Stimulated activated CD8-positive, alpha-beta memory T cell treated with anti-CD3 and anti-CD28 coated beads, Interleukin-12 subunit alpha, Interleukin-12 subunit beta, amount 100 ng/mL, for 4 hours (primary cell): ENCODE measurements at regions not wholly inside any gene's neighbourhood (a gene's known extent, or its start where the extent isn't known, plus 50 kb on each side); places are given as distances from the start of the nearest gene placed in this dataset.

Experiments
- DNase-seq: peaks from one replicate; pipeline ENCODE4 v3.0.0-alpha.2; 2020; ENCODE audit warnings: low read depth

DNA sequence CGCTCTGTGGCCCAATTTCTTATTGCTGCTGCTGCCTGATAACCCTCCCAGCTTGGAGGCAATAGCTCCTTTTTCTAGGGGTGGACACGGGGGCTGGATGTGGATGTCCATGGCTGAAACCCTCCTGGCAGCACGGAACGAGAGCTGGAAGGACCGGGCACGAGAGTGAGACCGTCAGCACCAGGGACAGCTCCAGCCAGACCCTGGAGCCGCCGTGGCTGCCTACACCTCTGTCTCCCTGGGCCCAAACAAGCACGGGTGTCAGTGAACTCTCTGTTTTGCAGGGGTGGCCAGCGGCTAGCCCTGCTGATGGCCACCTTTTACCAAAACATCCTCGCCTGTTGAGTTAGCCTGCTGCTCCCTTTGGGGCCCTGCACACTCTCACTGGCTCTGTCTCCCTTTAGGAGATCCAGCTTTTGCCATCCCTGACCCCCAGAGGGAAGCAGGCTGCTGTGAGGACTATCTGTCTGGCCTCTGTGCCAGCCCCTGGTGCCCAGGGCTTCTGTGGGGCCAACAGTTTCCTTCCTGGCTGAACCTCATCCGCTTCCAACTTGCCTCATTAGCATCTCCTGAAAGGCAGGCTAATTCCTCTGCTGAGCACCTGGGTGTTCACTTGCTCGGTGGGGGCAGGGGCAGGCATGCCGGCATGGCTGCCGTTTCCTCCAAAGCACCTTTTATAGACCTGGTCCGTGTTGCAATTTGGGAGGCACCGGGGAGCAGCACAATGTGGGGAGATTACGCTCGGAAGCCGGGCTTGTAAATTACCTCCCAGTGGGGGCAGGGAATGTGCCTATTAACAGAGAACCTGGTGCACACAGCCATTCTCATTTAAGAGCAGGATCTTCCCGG is 118.1 kb downstream of the ENGASE start:
- DNase-seq: no peak

DNA sequence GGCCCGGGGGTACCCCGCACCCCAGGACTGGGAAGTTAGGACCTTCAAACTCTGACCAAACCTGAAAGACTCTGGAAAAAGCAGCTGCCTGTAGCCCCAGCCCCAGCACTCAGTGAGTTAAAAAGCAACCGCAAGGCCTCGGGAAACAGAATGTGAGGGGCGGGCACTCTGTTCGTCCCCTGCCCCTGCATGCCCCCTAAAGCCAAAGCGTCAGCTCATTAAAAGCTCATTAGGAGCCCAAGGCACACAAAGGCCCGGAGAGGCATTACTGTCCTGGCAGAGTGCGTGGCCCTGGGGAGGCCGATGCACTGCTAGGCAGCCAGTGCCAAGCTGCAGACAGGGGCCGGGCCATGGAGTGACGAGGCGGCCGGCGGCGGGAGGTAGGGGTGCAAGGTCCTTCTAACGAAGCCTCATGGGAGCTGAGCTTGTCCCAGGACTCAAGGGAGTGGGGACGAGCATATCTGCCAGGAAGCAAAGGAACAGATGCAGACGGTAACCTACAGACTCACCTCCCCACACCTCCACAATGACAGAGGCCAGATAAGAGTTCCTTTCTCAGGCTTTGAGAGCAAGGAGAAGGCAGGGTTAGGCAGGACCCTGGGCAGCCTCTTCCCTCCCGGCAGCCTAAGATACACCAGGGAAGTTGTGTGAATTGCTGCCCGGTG is 116.8 kb downstream of the ENGASE start:
- no peak for DNase-seq

DNA sequence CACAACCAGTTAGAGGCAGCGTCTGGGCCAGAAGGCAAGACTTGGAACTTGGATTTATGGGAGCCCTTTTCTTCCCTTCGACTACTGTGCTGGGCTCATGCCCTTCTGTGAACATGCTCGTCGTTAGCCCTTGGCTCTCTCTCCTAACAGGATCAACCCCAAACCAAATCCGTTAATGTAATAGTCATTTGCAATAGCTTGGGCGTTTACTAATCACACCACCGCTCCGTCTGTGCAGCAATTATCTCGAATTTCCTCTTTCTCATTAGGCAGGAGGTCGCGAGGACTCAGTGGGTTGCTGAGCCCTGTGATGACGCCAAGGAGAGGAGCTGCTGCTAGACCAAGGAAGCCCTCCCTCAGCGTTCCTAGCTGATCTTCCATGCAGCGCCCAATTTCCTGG is 114.7 kb downstream of the ENGASE start:
- DNase-seq: no peak

DNA sequence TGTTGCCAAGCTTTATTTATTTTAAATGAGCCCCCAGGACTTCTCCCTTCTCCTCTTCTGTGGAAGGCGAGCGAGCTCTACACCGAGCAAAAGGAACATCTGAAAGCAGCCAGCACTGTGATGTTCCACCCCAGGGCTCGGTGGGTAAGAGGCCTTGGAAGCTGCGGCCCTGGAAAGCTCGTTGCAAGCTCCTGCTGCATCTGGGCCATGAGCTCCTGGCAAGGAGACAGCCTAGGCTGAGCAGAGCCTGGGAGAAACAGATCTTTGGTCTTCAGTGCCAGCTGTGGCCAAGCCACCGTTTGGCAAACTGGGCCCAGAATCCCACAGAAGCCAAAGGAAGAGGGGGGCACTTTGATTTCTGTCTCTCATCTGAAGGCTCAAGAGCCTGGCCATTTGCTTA is 114.1 kb downstream of the ENGASE start:
- no peak for DNase-seq

DNA sequence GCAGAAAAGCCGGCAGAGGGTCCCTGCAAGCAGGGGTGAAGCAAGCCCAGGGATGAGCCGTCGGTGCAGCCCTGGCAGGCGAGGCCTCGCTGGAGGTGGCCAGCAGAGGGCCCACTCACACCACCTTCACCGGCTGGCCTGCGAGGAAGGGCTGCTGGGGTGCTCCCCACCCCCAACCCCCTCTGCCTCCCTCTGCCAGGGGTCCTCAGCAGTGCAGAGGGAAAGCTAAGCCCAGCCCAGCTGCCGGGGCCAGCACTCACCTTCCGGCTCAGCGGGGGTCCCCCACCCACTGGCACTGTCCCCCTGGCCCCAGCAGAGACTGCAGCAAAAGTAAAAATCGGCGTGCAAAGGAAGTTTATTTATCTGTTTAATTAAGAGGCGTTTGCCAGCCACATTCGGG is 113.4 kb downstream of the ENGASE start:
- no peak for DNase-seq

DNA sequence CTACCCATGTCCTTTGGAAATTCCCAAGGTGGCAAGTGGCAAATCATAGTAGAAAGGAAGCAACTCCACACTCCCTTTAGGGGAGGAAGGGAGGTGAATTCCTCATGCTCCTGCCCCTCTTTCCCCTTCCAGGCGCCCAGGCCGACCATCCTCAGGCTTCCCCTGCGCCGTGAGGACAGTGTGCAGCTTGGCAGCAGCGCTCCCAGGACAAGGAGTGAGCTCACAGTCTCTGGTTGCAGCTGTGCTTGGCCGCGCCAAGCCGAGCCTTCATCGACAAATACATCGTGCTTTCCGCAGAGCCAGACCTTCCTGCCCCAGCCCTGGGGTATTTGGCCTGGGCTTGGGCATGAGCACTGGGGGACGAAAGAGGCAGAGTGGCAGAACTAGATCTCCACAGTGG is 112.6 kb downstream of the ENGASE start:
- no peak for DNase-seq

DNA sequence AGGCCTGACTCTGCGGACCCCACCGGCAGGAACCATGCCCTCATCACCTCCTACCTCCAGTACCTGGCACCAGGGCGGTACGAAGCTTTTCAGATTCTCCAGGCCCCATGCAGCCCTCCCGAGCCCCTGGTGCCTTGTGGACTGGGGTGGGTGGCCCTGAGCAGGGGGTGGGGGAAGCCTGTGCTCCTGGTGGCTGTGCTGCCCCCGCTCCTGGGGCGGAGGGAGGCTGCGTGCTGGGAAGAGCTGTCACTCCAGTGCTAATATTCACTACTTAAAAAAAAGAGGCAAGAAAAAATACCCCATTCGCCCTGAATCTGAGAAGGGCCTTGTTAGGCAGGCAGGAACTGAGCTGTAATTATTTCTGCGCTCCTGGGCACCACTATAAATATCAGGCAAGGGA is 111.8 kb downstream of the ENGASE start:
- no peak for DNase-seq

DNA sequence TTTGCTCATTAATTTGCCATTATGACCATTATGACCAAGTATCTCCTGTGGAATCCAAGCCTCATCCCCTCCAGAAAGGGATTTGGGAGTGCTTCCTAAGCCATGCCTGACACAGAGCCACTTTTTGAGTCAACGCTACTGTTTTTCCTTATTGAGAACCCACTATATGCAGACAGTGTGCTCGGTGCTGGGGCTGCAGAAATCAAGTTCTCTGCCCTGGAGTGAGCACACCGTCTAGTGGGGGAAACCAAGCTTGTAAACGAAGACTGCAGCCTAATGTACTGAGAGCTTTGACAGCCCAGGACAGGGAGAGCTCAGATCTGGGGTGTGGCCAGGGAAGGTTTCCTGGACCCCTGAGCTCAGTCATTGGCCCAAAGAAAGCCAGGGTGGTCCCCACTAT is 111.0 kb downstream of the ENGASE start:
- no peak for DNase-seq

DNA sequence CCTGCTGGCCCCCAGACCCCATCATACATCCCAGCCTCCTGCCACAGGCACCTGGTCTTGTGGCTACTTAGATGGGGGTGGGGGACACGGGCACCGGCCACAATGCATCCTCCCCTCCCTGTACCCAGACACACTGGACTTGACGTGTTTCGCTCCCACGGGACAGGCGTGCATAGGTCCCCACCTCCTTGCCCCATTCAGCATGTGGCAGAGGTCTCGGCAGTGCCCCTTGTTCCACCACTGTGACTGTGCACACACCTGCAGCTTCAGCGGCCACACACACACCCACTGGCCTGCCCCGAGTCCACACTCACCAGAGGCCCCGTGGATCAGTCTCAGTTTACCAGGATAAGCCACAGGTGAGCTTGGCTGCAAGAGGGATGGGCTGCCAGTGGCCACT is 109.6 kb downstream of the ENGASE start:
- no peak for DNase-seq

DNA sequence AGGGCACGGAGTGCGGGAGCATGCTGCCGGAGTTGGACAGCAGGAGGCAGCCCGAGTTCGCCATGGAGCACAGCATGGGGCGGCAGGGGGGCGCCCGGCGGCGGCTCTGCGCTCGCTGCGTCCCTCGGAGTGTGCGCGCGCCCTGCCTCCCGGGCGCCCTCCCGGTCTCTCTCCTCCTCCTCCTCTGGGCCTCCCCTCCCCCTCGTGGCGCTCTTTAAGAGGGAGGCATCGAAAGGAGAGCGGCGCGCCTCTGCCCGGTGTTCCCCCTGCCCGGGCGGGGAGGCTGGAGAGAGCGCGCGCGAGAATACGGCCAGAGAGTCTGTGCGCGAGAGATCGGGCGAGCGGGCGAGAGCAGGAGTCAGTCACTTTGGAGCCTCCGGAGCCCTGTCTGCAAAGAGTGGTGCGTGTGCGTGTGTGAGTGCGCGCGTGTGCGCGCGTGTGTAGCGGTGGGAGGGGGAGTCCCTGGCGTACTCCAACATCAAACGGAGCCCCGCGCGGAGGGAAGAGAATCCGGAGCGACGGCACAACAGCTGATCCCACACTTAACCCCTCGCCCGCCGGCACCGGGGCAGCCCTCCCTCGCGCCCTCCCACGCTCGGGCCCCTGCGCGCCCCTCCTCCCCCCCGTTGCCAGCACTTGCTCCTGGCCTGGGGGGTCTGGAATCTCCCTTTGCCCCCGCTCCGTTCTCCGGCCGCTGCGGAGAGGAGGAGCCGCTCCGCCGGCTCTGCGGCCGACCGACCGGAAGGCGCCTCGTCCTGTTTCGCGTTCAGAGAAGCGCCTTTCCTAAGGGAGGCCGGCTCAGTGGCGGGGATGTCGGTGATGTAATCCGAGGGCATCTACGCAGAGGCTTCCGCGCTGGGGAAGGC is 108.9 kb downstream of the ENGASE start:
- no peak for DNase-seq

DNA sequence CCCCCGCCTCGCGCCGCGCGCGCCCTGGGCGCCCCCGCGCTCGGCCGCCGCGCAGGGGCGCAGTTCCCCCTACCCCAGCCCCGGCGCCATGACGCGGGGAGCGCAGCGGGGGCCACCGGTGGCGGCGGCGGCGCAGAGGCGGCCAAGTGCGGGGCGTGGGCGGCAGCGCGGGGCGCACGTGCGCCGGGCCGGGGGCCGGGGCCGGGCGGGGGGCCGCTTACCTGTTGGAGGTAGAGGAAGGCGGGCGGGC is 108.3 kb downstream of the ENGASE start:
- no peak for DNase-seq

DNA sequence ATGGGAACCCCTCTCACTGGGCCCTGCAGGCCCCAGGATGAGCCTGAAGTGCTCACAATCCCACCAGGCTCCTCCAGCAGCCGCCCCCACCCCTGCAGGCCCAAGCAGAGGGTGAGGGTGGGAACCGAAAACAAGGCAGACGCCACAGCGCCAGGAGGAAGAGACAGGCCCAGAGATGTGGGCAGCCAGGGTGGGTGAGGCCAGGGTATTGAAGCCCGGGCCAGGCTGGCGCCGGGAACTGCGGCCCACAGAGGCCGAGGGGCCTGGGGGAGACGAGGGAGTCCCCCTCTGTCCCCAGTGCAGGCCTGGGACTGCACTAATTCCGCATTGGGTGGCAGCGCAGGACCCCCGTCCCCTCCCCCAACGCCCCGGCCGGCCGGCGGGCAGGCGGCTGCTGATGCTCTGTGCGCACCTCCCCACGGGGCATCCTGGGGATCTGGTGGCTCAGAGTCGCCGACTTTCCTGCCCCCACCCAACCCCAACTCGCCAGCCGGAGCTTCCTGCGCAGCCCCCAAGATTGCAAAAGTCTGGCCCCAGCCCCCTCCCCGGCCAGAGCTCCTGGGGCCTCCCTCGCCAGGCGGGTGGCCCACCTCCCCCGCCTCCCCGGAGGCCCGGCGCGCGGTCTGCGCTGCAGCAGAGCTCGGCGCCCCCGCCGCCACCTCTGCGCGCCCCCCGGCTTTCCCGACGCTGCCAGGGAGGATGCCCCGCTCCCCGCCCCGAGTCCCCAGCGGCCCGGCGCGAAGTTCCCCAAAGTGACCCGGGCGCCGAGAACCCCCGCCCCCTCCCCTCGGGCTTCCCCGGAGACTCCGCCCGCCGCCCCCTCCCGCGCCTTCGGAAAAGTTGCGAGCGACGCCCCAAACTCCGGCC is 107.8 kb downstream of the ENGASE start:
- no peak for DNase-seq

DNA sequence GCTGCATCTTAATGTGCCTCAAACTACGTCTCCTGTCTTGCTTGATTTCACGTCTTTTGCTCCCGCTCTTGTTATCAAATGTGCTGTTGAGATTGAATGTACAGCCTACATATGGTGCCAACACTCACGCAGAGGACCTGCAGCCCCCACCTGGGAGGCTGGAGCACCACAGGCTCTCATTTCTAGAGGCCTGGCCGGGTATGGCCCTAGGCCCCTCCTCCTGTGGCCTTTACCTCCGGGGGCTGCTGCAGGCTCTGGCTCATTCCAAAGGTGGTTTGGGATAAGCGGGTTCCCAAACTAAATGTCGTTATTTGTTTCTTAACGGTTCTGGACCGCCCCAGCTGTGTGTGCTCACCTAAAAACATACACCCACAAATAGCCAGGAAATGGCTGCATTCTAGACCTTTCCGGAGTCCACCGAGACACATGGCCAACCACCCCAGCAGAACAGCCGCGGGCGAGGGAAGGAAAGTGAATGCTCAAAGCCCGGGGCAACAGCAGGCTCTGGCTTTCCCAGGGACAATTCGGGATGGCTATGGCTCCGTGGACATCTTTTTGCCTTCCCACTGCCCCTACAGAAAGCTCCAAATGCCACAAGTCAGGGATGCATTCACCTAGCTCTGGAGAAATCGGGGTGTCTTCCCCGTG is 105.9 kb downstream of the ENGASE start:
- DNase-seq: no peak

DNA sequence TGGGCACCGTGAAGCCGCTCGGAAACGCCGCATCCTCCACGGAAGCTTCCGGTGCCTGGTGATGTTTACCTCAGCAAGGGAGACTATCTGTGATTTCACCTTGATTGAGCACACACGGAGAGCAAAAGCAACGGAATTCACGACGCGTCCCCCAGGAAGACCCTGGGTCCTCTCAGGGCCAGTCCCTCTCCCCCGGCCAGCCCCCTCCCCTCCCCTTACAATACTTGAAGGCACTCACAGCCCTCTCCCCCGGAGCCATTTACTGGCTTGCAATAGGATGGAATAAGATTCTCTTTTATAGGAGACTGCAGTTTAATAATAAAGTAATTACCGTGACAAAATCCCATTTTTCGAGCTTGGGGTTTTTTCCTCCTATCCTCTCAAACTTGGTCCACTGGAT is 104.7 kb downstream of the ENGASE start:
- DNase-seq: no peak

DNA sequence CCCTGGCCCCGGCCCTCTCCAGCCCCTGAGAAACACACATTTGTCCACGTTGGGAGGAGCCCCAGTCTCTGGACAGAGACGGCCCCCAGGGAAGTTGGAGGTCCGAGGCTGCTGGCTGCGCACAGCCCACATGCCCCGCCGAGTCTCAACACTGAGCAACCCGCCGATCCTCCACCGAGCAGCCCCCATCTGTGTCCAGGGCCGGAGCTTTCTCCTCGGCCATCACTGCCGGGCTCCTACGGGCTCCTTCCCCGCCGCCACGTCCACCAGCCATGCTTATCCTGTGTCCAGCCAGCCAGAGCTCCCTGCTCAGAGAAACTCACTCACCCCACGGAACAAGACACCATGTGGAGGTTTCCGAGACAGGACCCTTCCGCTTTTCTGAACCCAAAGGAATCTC is 103.3 kb downstream of the ENGASE start:
- DNase-seq: no peak

DNA sequence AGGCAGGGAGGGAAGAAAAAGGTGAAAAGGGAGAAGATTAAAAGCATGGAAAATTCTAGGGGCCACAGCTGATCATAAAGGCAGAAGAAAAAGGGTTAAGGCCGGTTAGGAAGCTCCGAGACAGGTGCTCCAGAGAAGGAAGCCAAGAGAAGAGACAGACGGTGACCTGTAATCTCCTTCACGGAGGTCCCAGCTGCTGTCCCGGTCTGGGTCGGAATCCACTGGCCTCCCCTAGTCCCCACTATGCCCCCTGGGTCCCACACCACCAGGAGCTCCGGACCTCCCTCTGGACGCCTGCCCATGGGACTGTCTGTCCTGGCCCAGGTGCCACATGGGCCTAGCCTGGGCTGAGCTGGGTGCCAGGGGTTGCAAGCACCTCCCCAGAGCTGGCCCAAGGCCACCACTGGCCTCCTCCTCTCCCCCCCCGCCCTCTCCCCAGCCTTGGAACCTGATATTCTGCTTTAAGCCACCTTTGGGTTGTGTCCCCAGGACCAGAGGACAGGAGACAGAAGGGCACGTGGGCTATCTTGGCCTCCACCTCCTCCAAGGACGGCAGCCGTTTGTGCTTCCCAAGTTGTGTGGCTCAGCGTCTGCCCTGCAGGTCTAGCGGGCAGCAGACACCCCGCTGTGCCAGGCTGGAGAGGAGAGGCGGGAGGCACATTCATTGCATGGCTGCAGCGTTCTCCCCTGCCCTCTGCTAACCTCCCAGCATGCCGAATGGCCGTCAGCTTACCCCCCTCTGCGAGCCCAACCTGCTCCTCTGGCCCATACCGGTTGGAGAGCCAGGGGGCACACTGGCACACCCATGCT is 102.4 kb downstream of the ENGASE start:
- DNase-seq: no peak

DNA sequence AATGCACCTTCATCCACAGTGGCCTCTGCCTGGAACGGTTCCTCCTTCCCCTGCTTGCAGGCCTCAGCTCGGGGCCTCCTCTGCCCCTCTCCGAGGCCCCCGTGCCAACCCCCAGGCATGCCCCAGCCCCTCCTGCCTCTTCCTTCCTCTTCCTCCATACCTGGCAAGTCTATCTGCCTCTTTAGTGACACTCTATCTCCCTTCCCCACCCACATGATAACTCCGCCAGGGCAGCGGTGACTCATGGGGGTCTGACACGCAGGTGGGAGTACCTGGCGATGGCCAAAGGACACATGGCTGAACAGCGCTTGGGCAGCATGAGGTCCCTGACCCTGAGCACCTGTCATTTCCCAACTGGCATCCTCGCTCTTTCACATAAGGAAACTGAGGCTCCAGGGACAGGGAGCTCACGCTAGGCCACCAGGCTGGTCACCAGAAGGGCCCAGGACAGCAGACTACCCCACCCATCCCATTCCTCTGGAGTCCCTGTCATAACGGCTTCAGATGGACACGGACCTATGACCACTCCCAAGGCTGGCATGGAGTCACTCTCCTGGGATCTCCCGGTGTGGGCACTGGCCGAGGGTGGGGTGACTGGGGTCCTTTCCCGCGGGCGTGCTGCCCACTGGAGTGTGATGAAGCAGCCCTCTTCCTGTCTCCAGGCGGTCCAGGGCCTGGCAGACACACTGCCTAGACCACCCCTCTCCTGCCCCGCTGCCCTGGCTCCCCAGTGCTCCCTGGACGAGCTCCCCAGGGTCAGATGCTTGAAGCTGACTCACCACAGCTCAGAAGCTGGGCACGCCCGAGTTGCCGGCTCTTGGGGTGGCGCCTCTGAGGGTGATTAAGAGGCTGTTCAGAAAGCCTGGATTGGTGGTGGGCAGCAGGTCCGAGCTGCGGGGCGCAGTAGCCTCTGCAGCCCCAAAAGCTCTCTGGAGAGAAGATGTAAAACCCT is 100.6 kb downstream of the ENGASE start:
- no peak for DNase-seq

DNA sequence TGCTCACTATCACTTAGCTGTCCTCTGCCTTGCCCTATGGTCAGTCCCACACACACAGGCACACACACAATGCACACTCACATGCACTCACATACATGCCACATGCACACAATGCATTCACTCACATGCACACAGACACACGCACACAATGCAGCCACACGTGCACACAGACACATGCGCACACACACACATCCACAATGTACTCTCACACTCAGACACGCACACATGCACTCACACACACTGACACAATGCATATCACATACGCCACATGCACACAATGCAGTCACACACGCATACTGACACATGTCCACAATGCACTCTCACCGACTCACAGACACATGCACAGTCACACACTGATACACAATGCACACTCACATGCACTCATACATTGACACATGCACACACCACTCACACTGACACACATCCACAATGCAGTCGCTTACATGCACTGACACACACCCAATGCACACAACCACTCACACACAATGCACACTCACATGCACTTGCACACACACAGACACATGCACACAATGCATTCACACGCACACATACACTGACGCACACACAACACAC is 99.7 kb downstream of the ENGASE start:
- no peak for DNase-seq

DNA sequence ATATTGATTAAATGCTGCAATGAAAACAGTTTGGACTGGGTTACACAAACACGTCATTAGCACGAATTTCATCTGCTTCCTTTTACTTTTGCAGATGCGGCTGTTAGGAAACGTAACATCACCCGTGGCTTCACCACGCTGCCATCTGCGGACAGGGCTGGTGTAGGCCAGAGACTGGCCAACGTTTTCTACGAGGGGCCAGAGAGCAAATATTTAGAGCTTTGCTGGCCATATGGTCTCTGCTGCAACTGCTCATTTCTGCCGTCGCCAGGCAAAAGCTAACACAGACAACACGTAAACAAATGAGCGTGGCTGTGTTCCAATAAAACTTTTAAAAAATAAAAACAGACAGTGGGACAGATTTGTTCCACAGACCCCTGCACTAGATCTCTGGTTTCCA is 96.6 kb downstream of the ENGASE start:
- no peak for DNase-seq
